Tibial artery (tissue), 4 donors: ENCODE measurements at regions not wholly inside any gene's neighbourhood (a gene's known extent, or its start where the extent isn't known, plus 50 kb on each side); places are given as distances from the start of the nearest gene placed in this dataset.

ENCODE experiments used
- DNase-seq, 2 donors: peaks; one replicate each; pipeline ENCODE4 v3.0.0-alpha.2; 2019
- H3K27ac ChIP-seq, 2 donors: fragments of 200-600 bp; sonication (generic) in 1 of 2; 1 replicate in 1 of 2; 2 replicates in 1 of 2; pipeline ENCODE4 v1.5.1; 2018 to 2019; ENCODE audit warnings: mild to moderate bottlenecking in 1 of 2
- H3K27me3 ChIP-seq, 2 donors: fragments of 200-600 bp; sonication (generic) in 1 of 2; one replicate each; pipeline versions ENCODE4 v1.5.1 to v1.6.0; 2016 to 2019
- H3K36me3 ChIP-seq, 3 donors: fragments of 200-600 bp; sonication (generic) in 2 of 3; one replicate each; pipeline ENCODE4 v1.5.1; 2016 to 2019; ENCODE audit warnings: mild to moderate bottlenecking in 2 of 3
- H3K4me1 ChIP-seq, 4 donors: fragments of 200-600 bp; sonication (generic) in 2 of 4; 1 replicate in 3 of 4; 2 replicates in 1 of 4; pipeline ENCODE4 v1.5.1; 2016 to 2019
- H3K4me3 ChIP-seq, 2 donors: fragments of 200-600 bp; sonication (generic) in 1 of 2; 1 replicate in 1 of 2; 2 replicates in 1 of 2; pipeline ENCODE4 v1.5.1; 2018 to 2019; ENCODE audit warnings: mild to moderate bottlenecking in 2 of 2
- H3K9me3 ChIP-seq, 3 donors: fragments of 200-600 bp; sonication (generic) in 1 of 3; one replicate each; pipeline ENCODE4 v1.5.1; 2016 to 2019
- CTCF ChIP-seq, 2 experiments: fragments of 200-600 bp in 1 of 2; fragments of 450-650 bp in 1 of 2; IDR thresholded peaks; one replicate each; pipeline ENCODE4 v1.5.1; 2017 to 2019; ENCODE audit warnings: antibody characterized with exemption in 2 of 2, mild to moderate bottlenecking in 1 of 2, moderate library complexity in 1 of 2
- intact Hi-C: fragments of 100-400 bp; cut with DNase I; formaldehyde crosslinking; loops from one replicate; pipeline ENCODE4 v1.15.0; 2023; ENCODE audit warnings: low total_unique reads

- DNase-seq = no peak
- H3K27ac ChIP-seq = no peak overlapping the region
- no peaks in the 10 kb centered on the region for H3K36me3 ChIP-seq
- no peak for TF ChIP-seq CTCF (IDR thresholded peaks at IDR 0.05)
- intact Hi-C loops = no loop called here
- H3K9me3 ChIP-seq = no peaks in the 10 kb centered on the region
- no peak overlapping the region for H3K4me3 ChIP-seq
- no peaks in the 10 kb centered on the region for H3K4me1 ChIP-seq
- no peaks in the 10 kb centered on the region for H3K27me3 ChIP-seq
Measured at GRCh38 chr4:45701621-45702020, 422.2 kb downstream of the GABRG1 start.

GRCh38 chr4:45693746-45694145 lies 430.1 kb downstream of the GABRG1 start:
- H3K36me3 ChIP-seq = no peaks in the 10 kb centered on the region
- H3K4me3 ChIP-seq = no peak overlapping the region
- no peak overlapping the region for H3K27ac ChIP-seq
- no peaks in the 10 kb centered on the region for H3K9me3 ChIP-seq
- intact Hi-C loops = no loop called here
- no peak for TF ChIP-seq CTCF (IDR thresholded peaks at IDR 0.05)
- no peaks in the 10 kb centered on the region for H3K27me3 ChIP-seq
- DNase-seq = no peak
- H3K4me1 ChIP-seq = peaks cover 0 to 3% (median 0%) of the 10 kb centered on the region in 4 donors

- H3K9me3 ChIP-seq = no peaks in the 10 kb centered on the region
- TF ChIP-seq CTCF (IDR thresholded peaks at IDR 0.05) = no peak
- intact Hi-C loops = no loop called here
Measured at GRCh38 chr4:45692131-45692735, 431.6 kb downstream of the GABRG1 start.

GRCh38 chr4:45688341-45688740 lies 435.5 kb downstream of the GABRG1 start:
- no peak for DNase-seq
- no peaks in the 10 kb centered on the region for H3K4me1 ChIP-seq
- H3K36me3 ChIP-seq = no peaks in the 10 kb centered on the region
- H3K27ac ChIP-seq = no peak overlapping the region
- TF ChIP-seq CTCF (IDR thresholded peaks at IDR 0.05) = no peak
- intact Hi-C loops = no loop called here
- H3K4me3 ChIP-seq = no peak overlapping the region
- H3K9me3 ChIP-seq = no peaks in the 10 kb centered on the region
- H3K27me3 ChIP-seq = no peaks in the 10 kb centered on the region

More at GRCh38 chr4:45692131-45692735, 431.6 kb downstream of the GABRG1 start:
- Histone ChIP-seq H3K27ac (no peak overlapping the region), H3K36me3 (no peaks in the 10 kb centered on the region), H3K27me3 (no peaks in the 10 kb centered on the region), H3K4me1 (peaks cover 0 to 3% (median 0%) of the 10 kb centered on the region in 4 donors), H3K4me3 (no peak overlapping the region)
- DNase-seq = no peak

GRCh38 chr4:45679411-45679810 lies 444.4 kb downstream of the GABRG1 start:
- H3K27ac ChIP-seq = no peak overlapping the region
- no peaks in the 10 kb centered on the region for H3K36me3 ChIP-seq
- no peak overlapping the region for H3K4me3 ChIP-seq
- DNase-seq = no peak
- no peak for TF ChIP-seq CTCF (IDR thresholded peaks at IDR 0.05)
- no peaks in the 10 kb centered on the region for H3K27me3 ChIP-seq
- intact Hi-C loops = no loop called here
- H3K4me1 ChIP-seq = no peaks in the 10 kb centered on the region
- no peaks in the 10 kb centered on the region for H3K9me3 ChIP-seq

GRCh38 chr4:45668128-45668527 lies 455.7 kb downstream of the GABRG1 start:
- no peak overlapping the region for H3K27ac ChIP-seq
- no peak for TF ChIP-seq CTCF (IDR thresholded peaks at IDR 0.05)
- H3K4me3 ChIP-seq = no peak overlapping the region
- H3K9me3 ChIP-seq = no peaks in the 10 kb centered on the region
- H3K4me1 ChIP-seq = no peaks in the 10 kb centered on the region
- H3K36me3 ChIP-seq = no peaks in the 10 kb centered on the region
- no peaks in the 10 kb centered on the region for H3K27me3 ChIP-seq
- DNase-seq = no peak
- intact Hi-C loops = no loop called here
